Skin epidermis (tissue), 12 donors: ENCODE measurements at regions not wholly inside any gene's neighbourhood (a gene's known extent, or its start where the extent isn't known, plus 50 kb on each side); places are given as distances from the start of the nearest gene placed in this dataset.
"Not testable (repeated sequence)": the region's sequence is repeated elsewhere in the genome, so short reads cannot be mapped to it uniquely, and the experiment has no call there.

Source experiments
- H3K27ac ChIP-seq, 21 experiments: fragments of 200-600 bp; sonication (generic) in 11 of 21; one replicate each; pipeline ENCODE4 v1.5.0; 2020; ENCODE audit warnings: mild to moderate bottlenecking in 3 of 21, inconsistent platforms in 2 of 21, moderate library complexity in 2 of 21
- H3K4me3 ChIP-seq, 7 experiments: fragments of 200-600 bp; sonication (generic) in 2 of 7; one replicate each; pipeline ENCODE4 v1.5.0; 2020; ENCODE audit warnings: inconsistent platforms in 2 of 7, mild to moderate bottlenecking in 2 of 7, moderate library complexity in 1 of 7

DNA sequence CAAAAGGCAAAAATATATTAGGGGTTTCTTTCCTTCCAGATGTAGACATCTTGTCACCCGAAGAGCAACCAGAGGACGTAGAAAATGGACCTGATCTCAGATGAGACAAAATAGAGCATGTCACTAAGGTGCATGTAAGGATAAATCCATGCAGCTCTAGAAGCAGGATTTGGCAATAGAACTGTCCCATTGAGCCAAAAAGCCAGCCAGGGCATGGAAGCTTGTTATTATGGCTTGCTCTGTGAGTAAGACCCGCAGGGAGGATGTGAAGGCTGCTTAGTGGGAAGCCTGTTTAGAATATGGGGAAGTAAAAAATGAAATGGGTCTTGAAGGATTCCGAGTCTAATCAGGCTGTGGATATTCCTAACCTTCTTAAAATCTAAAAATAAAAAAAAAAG, 165.6 kb upstream of the MPDZ start:
- Histone ChIP-seq H3K27ac (peak overlapping the region in 11 of 21 experiments; percentile 2 to 80 (median 64)), H3K4me3 (no peak overlapping the region)

DNA sequence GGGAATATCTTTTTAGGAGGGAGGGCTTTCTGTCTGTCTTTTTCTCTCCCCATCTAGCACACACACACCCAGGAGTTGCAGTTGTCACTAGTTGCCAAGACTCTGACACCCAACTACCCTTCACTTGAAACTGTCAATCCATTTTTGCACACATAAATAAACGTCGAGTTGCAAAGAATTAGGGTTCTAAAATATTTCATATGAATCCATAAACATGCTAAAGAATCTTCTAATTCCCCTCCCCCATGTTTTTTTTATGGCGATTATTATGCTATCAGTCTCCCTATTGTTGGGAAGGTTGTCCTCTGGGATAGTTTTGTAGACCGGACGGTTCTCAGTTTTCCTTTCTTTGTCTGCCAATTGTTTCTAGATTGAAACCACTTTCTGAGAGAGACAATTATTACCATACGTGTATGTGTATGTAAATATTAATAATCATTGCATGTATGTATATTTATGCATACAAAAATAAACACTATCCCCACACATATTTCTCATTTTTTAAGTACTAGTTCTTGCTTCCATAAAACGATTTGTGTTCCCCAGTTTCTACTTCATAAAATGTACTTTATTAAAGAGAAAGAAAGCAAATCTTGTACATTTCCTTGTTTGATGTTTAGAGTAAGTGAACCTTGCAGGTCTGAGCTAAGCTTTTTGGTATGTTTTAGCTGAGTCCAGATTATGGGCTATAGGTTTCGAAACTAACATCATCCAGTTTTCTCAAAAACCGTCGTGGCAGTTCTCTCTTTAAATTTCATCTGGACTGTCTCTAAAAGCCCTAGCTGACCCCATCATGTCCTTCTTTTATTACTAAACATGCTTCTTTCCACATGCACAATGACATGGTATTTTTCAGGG, 165.0 kb upstream of the MPDZ start:
- H3K27ac ChIP-seq = peak overlapping the region in 15 of 21 experiments; percentile 12 to 80 (median 64)
- H3K4me3 ChIP-seq = no peak overlapping the region

GRCh38 chr9:13443346-13444244, 164.1 kb upstream of the MPDZ start:
- peak overlapping the region in 3 of 7 experiments; percentile 5 to 19 (median 6) for H3K4me3 ChIP-seq
- H3K27ac ChIP-seq = peak overlapping the region in 15 of 21 experiments; percentile 12 to 80 (median 62)

DNA sequence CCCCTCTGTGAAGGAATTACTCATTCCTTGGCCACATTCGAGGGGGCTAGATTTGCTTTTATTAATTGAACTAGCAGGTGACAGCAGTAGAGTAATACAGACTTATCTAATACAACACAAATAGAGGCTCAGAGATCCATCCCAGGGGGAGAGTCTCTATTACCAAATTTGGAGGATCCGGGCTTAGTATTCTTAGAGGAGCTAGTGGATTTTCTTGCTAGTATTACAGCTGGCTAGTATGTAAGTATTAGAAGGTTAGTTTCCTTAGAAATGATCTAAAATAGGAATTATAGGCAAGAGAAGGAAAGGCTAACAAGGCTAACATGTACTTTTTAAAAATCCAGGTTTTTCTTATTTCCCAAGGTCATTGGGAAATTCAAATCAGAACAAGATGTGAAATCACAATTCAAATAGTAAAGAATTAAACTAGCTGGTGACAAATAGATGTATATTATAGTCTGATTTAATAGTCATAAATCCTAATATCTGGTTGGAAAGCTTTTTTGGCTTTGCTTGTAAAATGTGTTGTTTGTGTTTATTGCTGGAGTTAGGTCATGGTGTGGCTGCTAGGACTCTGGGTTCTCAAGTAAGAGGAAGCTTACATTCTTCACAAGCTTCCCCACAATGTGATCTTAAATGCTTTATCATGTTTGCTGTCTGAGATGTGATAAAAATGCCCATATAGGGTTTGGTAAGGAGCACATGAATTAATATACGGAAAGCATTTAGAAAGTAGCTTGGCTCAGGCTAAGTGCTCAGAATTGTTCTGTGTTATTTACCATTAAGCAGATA, 160.4 kb upstream of the MPDZ start:
- H3K4me3 ChIP-seq = no peak overlapping the region
- H3K27ac ChIP-seq = peak overlapping the region in 1 of 21 experiments; percentile 24

DNA sequence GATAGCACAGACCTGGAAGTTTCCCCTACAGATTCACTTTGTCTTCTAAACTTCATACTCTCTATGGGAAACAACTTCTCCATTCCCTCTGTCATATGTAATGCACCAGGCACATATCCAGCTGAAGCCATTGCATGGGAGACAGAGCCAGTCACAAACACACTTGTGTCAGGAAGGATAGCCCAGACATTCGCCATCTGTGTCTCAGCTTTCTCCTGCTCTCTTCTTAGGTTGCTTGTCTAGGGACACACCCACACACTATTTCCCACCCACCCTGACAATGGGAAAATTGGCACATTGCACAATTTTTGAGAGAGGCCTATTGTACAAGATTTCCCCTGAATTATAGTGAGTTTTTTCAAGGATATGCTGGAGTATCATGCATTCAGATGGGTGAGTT, 158.4 kb upstream of the MPDZ start:
- H3K4me3 ChIP-seq = no peak overlapping the region
- peak overlapping the region in 1 of 21 experiments; percentile 30 for H3K27ac ChIP-seq

DNA sequence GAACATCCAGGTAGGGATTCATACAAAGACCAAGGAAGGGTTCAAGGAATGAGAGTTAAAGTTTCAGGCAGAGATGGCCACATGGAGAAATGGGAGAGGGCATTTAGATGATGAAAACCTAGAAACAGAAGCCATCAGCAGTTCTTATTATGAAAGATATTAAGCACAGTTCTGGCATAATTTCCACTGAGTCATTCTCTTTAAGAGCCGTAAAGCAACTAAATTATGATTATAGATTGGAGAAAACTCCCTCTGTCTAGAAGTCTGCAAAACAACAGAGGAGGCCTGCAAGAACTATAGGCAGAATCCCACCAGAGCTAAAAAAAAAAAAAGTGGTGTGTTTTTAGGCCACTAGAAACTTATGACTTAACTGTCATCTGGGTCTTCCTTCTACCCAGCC, 157.1 kb upstream of the MPDZ start:
- H3K4me3 ChIP-seq = no peak overlapping the region
- peak overlapping the region in 1 of 21 experiments; percentile 31 for H3K27ac ChIP-seq

GRCh38 chr9:13433453-13433852, 154.0 kb upstream of the MPDZ start:
- H3K27ac ChIP-seq, H3K4me3 ChIP-seq: not testable (repeated sequence)

DNA sequence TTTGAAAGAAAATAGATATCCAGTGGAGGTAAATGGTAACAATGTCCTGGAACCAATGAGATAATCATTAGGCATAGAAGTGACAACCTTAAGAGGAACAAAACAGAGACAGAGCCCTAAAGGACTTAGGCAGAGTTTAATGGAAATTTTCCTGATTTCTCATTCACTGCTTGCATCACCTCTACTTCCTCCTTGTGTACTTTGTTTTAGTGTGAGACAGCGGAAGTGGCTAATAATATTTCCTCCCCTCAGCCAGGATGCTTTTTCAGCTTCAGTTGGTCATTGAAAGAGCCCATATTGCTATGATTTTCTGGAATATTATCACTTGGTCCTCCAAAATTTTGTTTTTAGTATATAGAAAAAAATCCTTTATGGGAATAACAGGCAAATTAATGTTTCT, 153.4 kb upstream of the MPDZ start:
- Histone ChIP-seq H3K27ac (no peak overlapping the region), H3K4me3 (no peak overlapping the region)

DNA sequence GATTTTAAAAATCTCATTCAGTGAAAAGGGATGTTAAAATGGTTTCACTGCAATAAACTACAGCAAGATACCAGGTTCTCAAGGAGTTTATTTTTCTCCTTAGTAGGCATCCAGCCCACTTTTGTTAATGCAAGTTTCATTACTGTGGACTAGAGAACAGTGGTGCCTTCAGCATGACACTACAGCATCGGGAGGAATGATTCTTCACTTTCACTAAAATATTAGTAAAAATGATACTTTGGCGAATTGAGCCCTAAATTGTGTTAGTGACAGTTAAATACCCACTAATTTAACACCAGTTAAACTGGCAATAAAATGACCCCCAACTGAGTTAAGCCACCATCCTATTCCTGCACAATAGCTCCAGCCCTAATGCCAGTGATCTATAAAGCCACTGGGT, 152.2 kb upstream of the MPDZ start:
- H3K4me3 ChIP-seq = no peak overlapping the region
- H3K27ac ChIP-seq = peak overlapping the region in 3 of 21 experiments; percentile 21 to 85 (median 36)

- peak overlapping the region in 6 of 21 experiments; percentile 20 to 85 (median 38) for H3K27ac ChIP-seq
- no peak overlapping the region for H3K4me3 ChIP-seq
Observed at GRCh38 chr9:13431222-13431536, 151.7 kb upstream of the MPDZ start.

DNA sequence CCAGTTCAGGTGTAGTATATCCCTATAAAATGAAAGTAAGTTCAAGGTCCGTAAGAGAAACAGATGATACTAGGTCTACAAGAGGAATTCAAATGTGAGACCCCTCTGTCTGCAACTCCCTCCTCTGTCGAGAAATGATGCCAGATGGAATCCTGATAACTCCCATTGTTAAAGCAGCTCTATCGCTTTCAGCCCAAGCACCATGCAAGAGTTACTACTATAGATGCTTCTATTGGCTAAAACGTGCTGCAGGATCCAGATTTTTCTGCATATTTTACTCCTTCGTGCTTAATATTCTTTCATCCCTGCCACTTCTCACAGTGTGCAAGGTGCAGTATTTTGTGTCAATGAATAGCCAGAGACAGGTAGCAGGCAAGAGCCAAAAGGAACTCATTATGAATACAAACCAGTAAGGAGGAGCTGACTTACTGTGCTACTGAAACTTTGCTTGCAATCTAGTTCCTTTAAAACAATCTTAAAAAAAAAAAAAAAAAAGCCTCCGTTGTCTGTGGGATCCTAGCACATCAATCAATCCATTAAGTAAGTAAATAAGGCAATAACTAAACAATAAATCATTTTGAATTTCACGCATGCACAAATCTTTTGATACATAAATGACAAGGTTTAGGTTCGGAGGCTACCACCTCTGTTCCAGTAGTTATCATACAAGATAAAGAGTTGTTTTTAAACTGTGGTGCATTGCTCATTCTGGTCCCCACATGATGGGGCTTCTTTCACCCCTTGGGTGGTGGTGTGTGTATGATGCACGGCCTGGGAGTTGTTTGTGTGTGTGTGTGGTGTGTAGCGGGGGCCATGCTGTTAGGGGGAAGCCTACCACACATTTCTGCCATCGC, 151.1 kb upstream of the MPDZ start:
- Histone ChIP-seq H3K4me3 (no peak overlapping the region), H3K27ac (peak overlapping the region in 6 of 21 experiments; percentile 20 to 85 (median 38))

- peak overlapping the region in 7 of 21 experiments; percentile 1 to 85 (median 46) for H3K27ac ChIP-seq
- no peak overlapping the region for H3K4me3 ChIP-seq
Observed at GRCh38 chr9:13429301-13430190, 150.1 kb upstream of the MPDZ start.

DNA sequence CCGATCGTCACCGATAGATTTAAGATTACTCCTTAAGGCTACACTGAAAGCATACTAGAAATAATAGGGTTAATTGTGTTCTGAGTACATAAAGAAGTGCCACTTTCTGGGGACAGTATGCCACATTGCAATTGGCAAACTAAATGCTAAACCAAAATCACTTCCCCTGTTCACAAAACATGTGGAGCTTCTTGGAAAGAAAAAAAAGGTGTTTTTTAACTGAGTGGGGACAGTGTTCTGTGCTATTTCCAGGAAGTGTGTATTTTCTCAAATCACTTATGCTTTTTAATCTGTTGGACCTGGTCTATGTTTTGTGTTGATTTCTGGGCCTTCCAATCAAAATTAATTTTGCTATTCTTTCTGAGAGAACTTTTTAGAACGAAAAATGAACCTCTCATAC, 149.3 kb upstream of the MPDZ start:
- Histone ChIP-seq H3K4me3 (no peak overlapping the region), H3K27ac (peak overlapping the region in 8 of 21 experiments; percentile 30 to 85 (median 42))

DNA sequence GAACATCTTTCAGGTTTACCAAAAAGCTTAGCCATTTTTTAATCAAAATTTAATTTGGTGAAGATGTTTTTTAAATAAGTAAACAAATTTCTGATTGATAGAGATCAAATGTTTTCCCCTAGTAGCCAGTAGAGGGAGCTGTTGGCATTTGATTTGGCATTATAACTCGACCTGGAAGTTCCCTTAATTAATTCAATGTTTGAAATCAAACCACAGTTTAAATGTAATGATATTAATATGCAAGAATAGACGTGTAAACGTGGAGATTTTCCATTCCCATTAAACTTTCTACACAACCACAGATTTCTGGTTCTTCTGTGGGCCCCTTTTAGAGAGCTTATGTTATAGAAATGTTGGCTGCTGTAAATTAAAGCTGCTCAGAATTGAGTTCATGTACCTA, 148.1 kb upstream of the MPDZ start:
- H3K4me3 ChIP-seq = no peak overlapping the region
- peak overlapping the region in 7 of 21 experiments; percentile 26 to 85 (median 43) for H3K27ac ChIP-seq

- no peak overlapping the region for H3K4me3 ChIP-seq
- no peak overlapping the region for H3K27ac ChIP-seq
Observed at GRCh38 chr9:13426606-13427005, 147.1 kb upstream of the MPDZ start.

DNA sequence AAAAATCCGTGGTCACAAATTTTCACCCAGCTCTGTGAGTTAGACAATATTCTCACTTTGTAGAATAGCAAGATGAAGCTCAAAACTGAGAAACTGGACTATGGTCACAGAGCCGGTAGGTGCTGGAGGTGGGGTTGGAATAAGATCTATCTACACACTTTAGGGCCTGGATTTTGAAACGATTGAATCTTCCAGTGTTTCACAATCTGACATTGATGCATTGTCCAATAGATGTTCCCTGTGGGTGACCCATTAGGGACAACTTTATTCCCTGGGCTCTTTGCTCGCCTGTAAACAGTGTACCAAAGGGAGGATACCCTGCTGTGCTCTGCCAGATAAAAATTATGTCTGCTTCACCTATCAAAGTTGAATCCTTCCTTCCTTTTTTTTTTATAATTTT, 145.4 kb upstream of the MPDZ start:
- Histone ChIP-seq H3K27ac (peak overlapping the region in 1 of 21 experiments; percentile 23), H3K4me3 (no peak overlapping the region)

DNA sequence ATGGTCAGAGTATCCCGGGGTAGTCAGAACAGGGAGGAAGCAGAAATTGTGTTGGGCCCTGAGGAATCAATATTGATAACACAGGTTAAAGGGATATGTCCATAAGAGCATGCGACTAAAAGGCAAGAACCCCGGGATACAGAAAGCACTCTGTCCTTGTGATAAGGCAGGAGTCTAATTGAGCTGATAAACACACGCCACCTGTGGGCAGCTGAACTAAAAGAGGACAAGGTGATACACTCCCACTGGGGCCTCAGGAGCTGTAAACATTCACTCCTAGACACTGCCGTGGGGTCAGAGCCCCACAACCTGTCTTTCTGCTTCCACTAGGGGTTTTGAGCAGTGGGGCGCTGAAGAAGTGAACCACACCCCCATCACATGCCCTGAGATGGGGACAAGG, 144.7 kb upstream of the MPDZ start:
- Histone ChIP-seq H3K4me3 (no peak overlapping the region), H3K27ac (peak overlapping the region in 2 of 21 experiments; percentile 2 to 23)

DNA sequence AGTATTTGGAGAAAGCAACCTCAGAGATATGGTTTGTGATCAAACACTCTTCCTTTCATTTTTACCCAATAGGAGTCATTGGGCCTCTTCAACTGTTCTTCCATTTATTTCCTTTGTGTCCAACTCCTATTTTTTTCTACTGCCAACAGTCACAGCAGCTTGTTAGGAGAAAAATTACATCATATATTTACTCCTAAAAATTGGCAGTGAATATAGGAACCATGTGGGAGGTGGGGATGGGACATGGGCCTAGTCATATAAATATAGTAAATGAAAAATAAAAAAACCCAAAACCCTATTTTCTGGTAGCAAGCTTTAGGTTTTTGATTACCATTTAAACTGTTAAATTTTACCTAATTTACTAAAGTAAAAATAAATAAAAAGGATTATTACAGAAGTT, 134.9 kb upstream of the MPDZ start:
- no peak overlapping the region for H3K4me3 ChIP-seq
- peak overlapping the region in 1 of 21 experiments; percentile 62 for H3K27ac ChIP-seq
